WTC11 (cell line): ENCODE measurements at regions not wholly inside any gene's neighbourhood (a gene's known extent, or its start where the extent isn't known, plus 50 kb on each side); places are given as distances from the start of the nearest gene placed in this dataset.

Source experiments
- ATAC-seq: fragments of 200-7000 bp; cut with Tn5 transposase; 2 replicates; pipeline ENCODE4 v1.10.0; 2021; ENCODE audit warnings: mild to moderate bottlenecking, moderate library complexity
- CTCF ChIA-PET: fragments of 300-600 bp; sonication (Branson Sonifier 250); formaldehyde crosslinking; loops from one replicate; lab custom pipeline; 2021; ENCODE audit warnings: antibody characterized with exemption; lab: Charles Lee
- POLR2A ChIA-PET: fragments of 350-600 bp; sonication (Branson Sonifier 250); formaldehyde crosslinking; loops from one replicate; lab custom pipeline; 2021; ENCODE audit warnings: antibody characterized with exemption; lab: Charles Lee
- DNase-seq: peaks from one replicate; pipeline ENCODE4 v3.0.0; 2021; ENCODE audit warnings: low spot score
- H3K27ac Mint-ChIP-seq: 2 replicates; pipeline ENCODE4 v1.8.0; 2021; ENCODE audit warnings: mixed read lengths
- H3K27me3 Mint-ChIP-seq: 2 replicates; pipeline ENCODE4 v1.8.0; 2021; ENCODE audit warnings: low read depth, mild to moderate bottlenecking, moderate library complexity, mixed read lengths
- H3K36me3 Mint-ChIP-seq: 2 replicates; pipeline ENCODE4 v1.8.0; 2021; ENCODE audit warnings: mixed read lengths
- H3K4me1 Mint-ChIP-seq: 2 replicates; pipeline ENCODE4 v1.8.0; 2022; ENCODE audit warnings: mixed read lengths
- H3K4me3 Mint-ChIP-seq: 2 replicates; pipeline ENCODE4 v1.8.0; 2021; ENCODE audit warnings: mild to moderate bottlenecking, moderate library complexity, mixed read lengths
- H3K9me3 Mint-ChIP-seq: 2 replicates; pipeline ENCODE4 v1.8.0; 2021; ENCODE audit warnings: mixed read lengths
- AR ChIP-seq: fragments of 250-450 bp; sonication (Bioruptor Pico); IDR thresholded peaks from 2 replicates; pipeline ENCODE4 v1.9.0; 2021; ENCODE audit warnings: mild to moderate bottlenecking
- ATF2 ChIP-seq: sonication (generic); formaldehyde crosslinking; IDR thresholded peaks from 2 replicates; pipeline ENCODE4 v1.8.1; 2022; ENCODE audit warnings: low read depth, missing genetic modification reagents, borderline replicate concordance
- ATF6 ChIP-seq: sonication (generic); formaldehyde crosslinking; IDR thresholded peaks from 2 replicates; pipeline ENCODE4 v1.8.1; 2023; ENCODE audit warnings: mild to moderate bottlenecking, missing genetic modification reagents
- CBFB ChIP-seq: sonication (generic); formaldehyde crosslinking; IDR thresholded peaks from 2 replicates; pipeline ENCODE4 v1.8.1; 2022; ENCODE audit warnings: mild to moderate bottlenecking, low read depth, missing genetic modification reagents
- CREM ChIP-seq: sonication (generic); formaldehyde crosslinking; IDR thresholded peaks from 2 replicates; pipeline ENCODE4 v1.8.1; 2022; ENCODE audit warnings: mild to moderate bottlenecking, missing genetic modification reagents, moderate library complexity
- GABPB1 ChIP-seq: sonication (generic); formaldehyde crosslinking; IDR thresholded peaks from 2 replicates; pipeline ENCODE4 v1.8.1; 2023; ENCODE audit warnings: mild to moderate bottlenecking, missing genetic modification reagents
- GTF2I ChIP-seq: fragments of 250-450 bp; sonication (Bioruptor Pico); conservative IDR thresholded peaks from 2 replicates; pipeline ENCODE4 v1.4.0; 2021; ENCODE audit warnings: mild to moderate bottlenecking
- JAZF1 ChIP-seq: fragments of 250-450 bp; sonication (Bioruptor Pico); IDR thresholded peaks from 2 replicates; pipeline ENCODE4 v1.9.0; 2021; ENCODE audit warnings: moderate library complexity, mild to moderate bottlenecking, inconsistent platforms
- MAX ChIP-seq: sonication (generic); formaldehyde crosslinking; IDR thresholded peaks from 2 replicates; pipeline ENCODE4 v1.8.0; 2022; ENCODE audit warnings: mild to moderate bottlenecking, missing genetic modification reagents
- MLX ChIP-seq: sonication (generic); formaldehyde crosslinking; IDR thresholded peaks from 2 replicates; pipeline ENCODE4 v1.8.1; 2023; ENCODE audit warnings: mild to moderate bottlenecking, missing genetic modification reagents, moderate library complexity
- NFATC4 ChIP-seq: fragments of 250-450 bp; sonication (Bioruptor Pico); IDR thresholded peaks from 2 replicates; pipeline ENCODE4 v1.9.0; 2021; ENCODE audit warnings: mild to moderate bottlenecking
- NR1H2 ChIP-seq: sonication (generic); formaldehyde crosslinking; IDR thresholded peaks from 2 replicates; pipeline ENCODE4 v1.9.0; 2021; ENCODE audit warnings: mild to moderate bottlenecking, moderate library complexity, missing genetic modification reagents
- RELA ChIP-seq: sonication (generic); formaldehyde crosslinking; IDR thresholded peaks from 2 replicates; pipeline ENCODE4 v1.8.1; 2022; ENCODE audit warnings: missing genetic modification reagents, mild to moderate bottlenecking, borderline replicate concordance
- TP53 ChIP-seq: sonication (generic); formaldehyde crosslinking; IDR thresholded peaks from 2 replicates; pipeline ENCODE4 v1.8.1; 2023; ENCODE audit warnings: mild to moderate bottlenecking, missing genetic modification reagents
- USF1 ChIP-seq: sonication (generic); formaldehyde crosslinking; IDR thresholded peaks from 2 replicates; pipeline ENCODE4 v1.8.0; 2022; ENCODE audit warnings: mild to moderate bottlenecking, missing genetic modification reagents
- ZBTB21 ChIP-seq: sonication (generic); formaldehyde crosslinking; IDR thresholded peaks from 2 replicates; pipeline ENCODE4 v1.8.1; 2023; ENCODE audit warnings: mild to moderate bottlenecking, missing genetic modification reagents, borderline replicate concordance
- ZNF232 ChIP-seq: sonication (generic); formaldehyde crosslinking; IDR thresholded peaks from 2 replicates; pipeline ENCODE4 v1.8.0; 2022; ENCODE audit warnings: mild to moderate bottlenecking, missing genetic modification reagents
- ZNF263 ChIP-seq: sonication (generic); formaldehyde crosslinking; IDR thresholded peaks from 2 replicates; pipeline ENCODE4 v1.8.1; 2022; ENCODE audit warnings: low read depth, mild to moderate bottlenecking, moderate library complexity, missing genetic modification reagents
- ZNF281 ChIP-seq: sonication (generic); formaldehyde crosslinking; IDR thresholded peaks from 2 replicates; pipeline ENCODE4 v1.8.0; 2023; ENCODE audit warnings: mild to moderate bottlenecking, missing genetic modification reagents
- ZNF423 ChIP-seq: fragments of 250-450 bp; sonication (Bioruptor Pico); IDR thresholded peaks from 2 replicates; pipeline ENCODE4 v2.1.2; 2022; ENCODE audit warnings: mild to moderate bottlenecking, moderate library complexity
- ZNF532 ChIP-seq: fragments of 250-450 bp; sonication (Bioruptor Pico); IDR thresholded peaks from 2 replicates; pipeline ENCODE4 v1.9.0; 2021; ENCODE audit warnings: mild to moderate bottlenecking, borderline replicate concordance

GRCh38 chr3:132788301-132788671 lies 66.1 kb upstream of the NPHP3 start (continued):
- TF ChIP-seq ATF2 = no peak
- TF ChIP-seq, all 79 proteins: peak for 0

- Mint-ChIP-seq H3K4me3 (no peak overlapping the region), H3K4me1 (peaks cover 10% of the 10 kb centered on the region), H3K27ac (no peak overlapping the region), H3K27me3 (no peaks in the 10 kb centered on the region), H3K36me3 (no peaks in the 10 kb centered on the region), H3K9me3 (no peaks in the 10 kb centered on the region)
- ATAC-seq (no peak), DNase-seq (no peak)
- ChIA-PET POLR2A (no interaction called here), CTCF (no interaction called here)
- no peak for TF ChIP-seq TP53 (CRISPR knock-in tag)
- TF ChIP-seq ZNF532 (CRISPR knock-in tag) = no peak
- TF ChIP-seq ZNF423 (CRISPR knock-in tag) = no peak
- no peak for TF ChIP-seq CBFB (CRISPR knock-in tag)
- TF ChIP-seq ZNF281 = no peak
- TF ChIP-seq NR1H2 = no peak
- TF ChIP-seq ZNF263 (CRISPR knock-in tag) = no peak
- no peak for TF ChIP-seq NFATC4
- TF ChIP-seq GABPB1 (CRISPR knock-in tag) = no peak
- no peak for TF ChIP-seq ZNF232
- no peak for TF ChIP-seq RELA (CRISPR knock-in tag)
- no peak for TF ChIP-seq MAX (CRISPR knock-in tag)
- TF ChIP-seq AR (CRISPR knock-in tag) = no peak
- TF ChIP-seq CREM = no peak
- no peak for TF ChIP-seq MLX (CRISPR knock-in tag)
- TF ChIP-seq ATF6 = no peak
- no peak for TF ChIP-seq USF1
- no peak for TF ChIP-seq ZBTB21 (CRISPR knock-in tag)
- no peak for TF ChIP-seq JAZF1 (CRISPR knock-in tag)
- TF ChIP-seq GTF2I (CRISPR knock-in tag) = no peak
Measured at GRCh38 chr3:132787616-132788300, 65.5 kb upstream of the NPHP3 start.
